Thyroid gland (tissue), 4 donors: ENCODE measurements at regions not wholly inside any gene's neighbourhood (a gene's known extent, or its start where the extent isn't known, plus 50 kb on each side); places are given as distances from the start of the nearest gene placed in this dataset.
A peak's percentile ranks its signal among the peaks of the same experiment; 100 is the strongest.

Experiments used
- DNase-seq, 2 donors: peaks; one replicate each; pipeline ENCODE4 v3.0.0-alpha.2; 2019
- H3K27ac ChIP-seq, 3 donors: fragments of 200-600 bp; sonication (generic); 1 replicate in 2 of 3; 2 replicates in 1 of 3; pipeline ENCODE4 v1.5.1; 2016 to 2019; ENCODE audit warnings: mild to moderate bottlenecking in 1 of 3, moderate library complexity in 1 of 3
- H3K27me3 ChIP-seq: fragments of 200-600 bp; sonication (generic); one replicate; pipeline ENCODE4 v1.5.1; 2019
- H3K36me3 ChIP-seq, 2 donors: fragments of 200-600 bp; sonication (generic); one replicate each; pipeline ENCODE4 v1.5.1; 2016 to 2019
- H3K4me1 ChIP-seq, 2 donors: fragments of 200-600 bp; sonication (generic); one replicate each; pipeline ENCODE4 v1.5.1; 2017 to 2019
- H3K4me3 ChIP-seq, 3 donors: fragments of 200-600 bp; sonication (generic); replicated peaks in 1 of 3; 1 replicate in 2 of 3; 2 replicates in 1 of 3; pipeline ENCODE4 v1.5.1; 2016; ENCODE audit warnings: mild to moderate bottlenecking in 1 of 3
- H3K9me3 ChIP-seq: fragments of 200-600 bp; sonication (generic); one replicate; pipeline ENCODE4 v1.5.1; 2017
- POLR2A ChIP-seq, 2 donors: fragments of 450-650 bp; IDR thresholded peaks; one replicate each; pipeline ENCODE4 v1.6.1; 2017; ENCODE audit warnings: antibody characterized with exemption in 2 of 2, mild to moderate bottlenecking in 2 of 2, moderate library complexity in 1 of 2
- WGBS, 2 donors: methylation state at CpG; one replicate each; pipeline ENCODE4 v1.1.5; 2017; 5-methylcytosine and 5-hydroxymethylcytosine counted together
- intact Hi-C: fragments of 100-400 bp; cut with DNase I; formaldehyde crosslinking; loops from one replicate; pipeline ENCODE4 v1.15.1; 2023
- TF ChIP-seq, protein P1 (sequence below), 6 experiments: fragments of 200-600 bp in 3 of 6; fragments of 450-650 bp in 3 of 6; sonication (generic) in 3 of 6; IDR thresholded peaks; one replicate each; pipeline ENCODE4 v1.5.1; 2016 to 2019; ENCODE audit warnings: antibody characterized with exemption in 6 of 6, mild to moderate bottlenecking in 2 of 6, inconsistent platforms in 1 of 6, moderate library complexity in 1 of 6

DNA sequence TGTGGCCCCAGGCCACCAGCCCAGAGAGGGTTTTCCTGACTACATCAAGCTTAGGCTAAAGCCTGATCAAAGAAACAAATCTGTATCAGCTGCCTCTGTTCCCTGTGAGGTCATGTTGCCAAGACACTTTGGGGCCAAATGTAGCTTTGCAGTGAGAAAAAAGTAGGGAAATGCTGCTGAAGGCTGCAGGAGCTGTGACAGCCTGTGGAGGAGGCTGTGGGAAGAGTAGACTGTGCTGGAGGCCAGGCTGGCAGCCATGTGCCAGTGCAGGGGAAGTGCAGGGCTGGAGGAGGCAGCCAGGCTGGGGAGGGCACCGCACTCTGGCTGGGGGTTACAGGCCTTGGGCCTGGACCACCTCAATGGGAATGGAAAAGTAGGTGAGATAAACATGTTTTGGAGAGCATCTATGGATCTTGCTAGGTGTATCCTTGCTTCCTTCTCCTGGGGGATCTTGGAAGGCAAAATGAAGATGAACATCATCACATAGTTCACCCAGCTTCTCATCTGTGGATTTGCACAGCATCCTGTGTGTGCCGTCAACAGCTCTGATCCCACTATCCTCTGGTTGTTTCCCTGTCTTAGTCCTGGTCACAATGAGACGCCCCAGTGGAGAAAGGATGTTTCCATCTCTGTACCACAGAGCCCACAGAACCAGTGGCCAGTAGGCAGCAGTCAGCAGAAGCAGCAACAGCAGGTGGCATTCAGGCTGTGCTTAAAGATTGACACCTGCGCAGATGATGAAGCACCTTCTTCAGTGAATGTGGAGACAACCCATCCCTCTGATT lies 103.8 kb upstream of the COPS8 start:
- intact Hi-C loops, result no loop called here
- H3K27ac ChIP-seq, result no peak overlapping the region
- no peaks in the 10 kb centered on the region for H3K36me3 ChIP-seq
- TF ChIP-seq, protein P1, sequence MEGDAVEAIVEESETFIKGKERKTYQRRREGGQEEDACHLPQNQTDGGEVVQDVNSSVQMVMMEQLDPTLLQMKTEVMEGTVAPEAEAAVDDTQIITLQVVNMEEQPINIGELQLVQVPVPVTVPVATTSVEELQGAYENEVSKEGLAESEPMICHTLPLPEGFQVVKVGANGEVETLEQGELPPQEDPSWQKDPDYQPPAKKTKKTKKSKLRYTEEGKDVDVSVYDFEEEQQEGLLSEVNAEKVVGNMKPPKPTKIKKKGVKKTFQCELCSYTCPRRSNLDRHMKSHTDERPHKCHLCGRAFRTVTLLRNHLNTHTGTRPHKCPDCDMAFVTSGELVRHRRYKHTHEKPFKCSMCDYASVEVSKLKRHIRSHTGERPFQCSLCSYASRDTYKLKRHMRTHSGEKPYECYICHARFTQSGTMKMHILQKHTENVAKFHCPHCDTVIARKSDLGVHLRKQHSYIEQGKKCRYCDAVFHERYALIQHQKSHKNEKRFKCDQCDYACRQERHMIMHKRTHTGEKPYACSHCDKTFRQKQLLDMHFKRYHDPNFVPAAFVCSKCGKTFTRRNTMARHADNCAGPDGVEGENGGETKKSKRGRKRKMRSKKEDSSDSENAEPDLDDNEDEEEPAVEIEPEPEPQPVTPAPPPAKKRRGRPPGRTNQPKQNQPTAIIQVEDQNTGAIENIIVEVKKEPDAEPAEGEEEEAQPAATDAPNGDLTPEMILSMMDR (IDR thresholded peaks at IDR 0.05), result no peak
- no peak for TF ChIP-seq POLR2A (IDR thresholded peaks at IDR 0.05)
- no peaks in the 10 kb centered on the region for H3K27me3 ChIP-seq
- H3K4me3 ChIP-seq, result no peak overlapping the region
- H3K9me3 ChIP-seq, result no peaks in the 10 kb centered on the region
- no peak for DNase-seq
- H3K4me1 ChIP-seq, result peaks cover 27 to 52% of the 10 kb centered on the region in 2 donors
- WGBS, 2 donors, result 99 to 100% methylated on average over 4 of the region's 4 CpGs

GRCh38 chr2:236982693-236983455 lies 102.8 kb upstream of the COPS8 start:
- DNase-seq, result no peak
- Histone ChIP-seq H3K4me1 (peaks cover 22 to 52% of the 10 kb centered on the region in 2 donors), H3K27me3 (no peaks in the 10 kb centered on the region), H3K4me3 (no peak overlapping the region), H3K27ac (no peak overlapping the region), H3K9me3 (no peaks in the 10 kb centered on the region), H3K36me3 (no peaks in the 10 kb centered on the region)
- intact Hi-C loops, result no loop called here
- WGBS, 2 donors, result 83 to 85% methylated on average over 3 of the region's 3 CpGs
- TF ChIP-seq, protein P1 (IDR thresholded peaks at IDR 0.05), result no peak

GRCh38 chr2:236984046-236984445 lies 101.6 kb upstream of the COPS8 start:
- no peaks in the 10 kb centered on the region for H3K9me3 ChIP-seq
- no peak for DNase-seq
- TF ChIP-seq, protein P1 (IDR thresholded peaks at IDR 0.05), result no peak
- no peak for TF ChIP-seq POLR2A (IDR thresholded peaks at IDR 0.05)
- H3K4me1 ChIP-seq, result peaks cover 27 to 52% of the 10 kb centered on the region in 2 donors
- H3K27ac ChIP-seq, result no peak overlapping the region
- intact Hi-C loops, result no loop called here
- H3K27me3 ChIP-seq, result no peaks in the 10 kb centered on the region
- no peak overlapping the region for H3K4me3 ChIP-seq
- no peaks in the 10 kb centered on the region for H3K36me3 ChIP-seq
- 55 to 67% methylated on average over 1 of the region's 1 CpG for WGBS, 2 donors

DNA sequence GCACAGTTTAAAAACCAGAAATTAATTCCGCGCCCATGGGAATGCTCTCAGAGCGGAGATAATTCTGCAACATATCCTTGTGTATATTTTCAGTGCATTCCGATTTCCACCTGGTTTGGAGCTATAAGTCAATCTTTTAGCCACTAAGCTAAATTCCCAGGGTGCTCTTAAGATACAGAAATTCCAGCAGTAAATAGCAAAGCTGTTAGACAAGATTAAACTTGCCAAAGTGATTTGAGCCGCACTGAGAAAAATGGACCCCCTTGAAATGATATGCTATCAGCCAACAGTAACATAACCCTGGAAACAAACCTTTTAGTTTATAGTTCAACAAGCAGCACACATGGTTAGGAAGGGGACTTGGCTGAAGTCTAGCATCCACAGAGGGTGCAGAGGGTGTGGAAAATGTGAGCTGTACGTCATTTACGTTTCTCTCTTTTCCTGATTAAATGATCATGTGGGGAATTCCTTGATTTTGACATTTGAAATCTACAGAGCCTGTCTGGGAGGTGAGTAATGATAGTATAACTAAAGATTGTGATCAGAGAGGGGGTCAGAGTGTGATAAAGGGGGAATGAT lies 99.8 kb upstream of the COPS8 start:
- no peaks in the 10 kb centered on the region for H3K9me3 ChIP-seq
- intact Hi-C loops, result no loop called here
- no peaks in the 10 kb centered on the region for H3K36me3 ChIP-seq
- peak overlapping the region; percentile 24 to 82 (median 75) for H3K27ac ChIP-seq
- no peaks in the 10 kb centered on the region for H3K27me3 ChIP-seq
- 70 to 81% methylated on average over 7 of the region's 7 CpGs for WGBS, 2 donors
- DNase-seq, result no peak
- peaks cover 27 to 42% of the 10 kb centered on the region in 2 donors for H3K4me1 ChIP-seq
- no peak overlapping the region for H3K4me3 ChIP-seq
- TF ChIP-seq, protein P1 (IDR thresholded peaks at IDR 0.05), result no peak
- TF ChIP-seq POLR2A (IDR thresholded peaks at IDR 0.05), result no peak
